ENCODE measurements at regions not wholly inside any gene's neighbourhood (a gene's known extent, or its start where the extent isn't known, plus 50 kb on each side); places are given as distances from the start of the nearest gene placed in this dataset.
A peak's percentile ranks its signal among the peaks of the same experiment; 100 is the strongest.

DNA sequence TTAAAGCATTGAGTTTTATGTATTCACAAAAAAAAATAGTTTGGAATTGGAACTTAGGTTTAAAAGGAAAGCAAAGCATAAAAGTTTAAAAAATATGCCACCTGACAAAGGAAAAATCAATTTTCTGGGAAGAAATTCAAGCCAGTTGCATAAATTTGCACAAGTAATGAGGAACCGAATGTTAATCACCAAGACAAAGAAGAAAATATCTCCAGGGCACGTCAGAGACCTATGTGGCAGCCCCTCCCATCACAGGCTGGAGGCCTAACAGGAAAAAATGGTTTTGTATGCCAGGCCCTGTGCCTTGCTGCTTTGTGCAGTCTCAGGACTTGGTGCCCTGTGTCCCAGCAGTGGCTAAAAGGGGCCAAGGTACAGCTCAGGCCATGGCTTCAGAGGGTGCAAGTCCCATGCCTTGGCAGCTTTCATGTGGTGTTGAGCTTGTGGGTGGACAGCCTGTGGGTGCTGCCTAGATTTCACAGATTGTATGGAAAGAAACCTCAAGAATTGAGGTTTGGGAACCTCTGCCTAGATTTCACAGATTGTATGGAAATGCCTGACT lies 767.2 kb upstream of the SLC10A2 start:
- TF ChIP-seq, protein P1, sequence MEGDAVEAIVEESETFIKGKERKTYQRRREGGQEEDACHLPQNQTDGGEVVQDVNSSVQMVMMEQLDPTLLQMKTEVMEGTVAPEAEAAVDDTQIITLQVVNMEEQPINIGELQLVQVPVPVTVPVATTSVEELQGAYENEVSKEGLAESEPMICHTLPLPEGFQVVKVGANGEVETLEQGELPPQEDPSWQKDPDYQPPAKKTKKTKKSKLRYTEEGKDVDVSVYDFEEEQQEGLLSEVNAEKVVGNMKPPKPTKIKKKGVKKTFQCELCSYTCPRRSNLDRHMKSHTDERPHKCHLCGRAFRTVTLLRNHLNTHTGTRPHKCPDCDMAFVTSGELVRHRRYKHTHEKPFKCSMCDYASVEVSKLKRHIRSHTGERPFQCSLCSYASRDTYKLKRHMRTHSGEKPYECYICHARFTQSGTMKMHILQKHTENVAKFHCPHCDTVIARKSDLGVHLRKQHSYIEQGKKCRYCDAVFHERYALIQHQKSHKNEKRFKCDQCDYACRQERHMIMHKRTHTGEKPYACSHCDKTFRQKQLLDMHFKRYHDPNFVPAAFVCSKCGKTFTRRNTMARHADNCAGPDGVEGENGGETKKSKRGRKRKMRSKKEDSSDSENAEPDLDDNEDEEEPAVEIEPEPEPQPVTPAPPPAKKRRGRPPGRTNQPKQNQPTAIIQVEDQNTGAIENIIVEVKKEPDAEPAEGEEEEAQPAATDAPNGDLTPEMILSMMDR (IDR thresholded peaks at IDR 0.05), result no peak

DNA sequence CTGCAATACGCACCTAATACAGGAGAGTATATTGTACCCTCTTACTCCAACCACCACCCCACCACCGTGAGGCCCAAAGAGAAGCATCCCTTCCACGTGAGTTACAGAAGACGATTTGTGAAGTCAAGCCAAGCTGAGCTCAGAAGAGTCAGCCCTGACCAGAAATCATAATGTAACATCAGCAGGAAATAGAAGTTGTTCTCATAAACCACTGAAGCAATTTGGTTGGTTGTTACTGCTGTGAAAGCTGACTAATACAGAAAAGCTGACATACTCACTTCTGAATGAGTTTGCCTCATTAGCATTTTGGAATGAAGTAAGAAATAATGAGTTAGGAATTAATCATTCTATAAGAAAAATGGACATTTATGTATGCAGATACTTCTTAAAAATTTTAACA lies 749.4 kb upstream of the SLC10A2 start:
- TF ChIP-seq, protein P1 (IDR thresholded peaks at IDR 0.05), result no peak

DNA sequence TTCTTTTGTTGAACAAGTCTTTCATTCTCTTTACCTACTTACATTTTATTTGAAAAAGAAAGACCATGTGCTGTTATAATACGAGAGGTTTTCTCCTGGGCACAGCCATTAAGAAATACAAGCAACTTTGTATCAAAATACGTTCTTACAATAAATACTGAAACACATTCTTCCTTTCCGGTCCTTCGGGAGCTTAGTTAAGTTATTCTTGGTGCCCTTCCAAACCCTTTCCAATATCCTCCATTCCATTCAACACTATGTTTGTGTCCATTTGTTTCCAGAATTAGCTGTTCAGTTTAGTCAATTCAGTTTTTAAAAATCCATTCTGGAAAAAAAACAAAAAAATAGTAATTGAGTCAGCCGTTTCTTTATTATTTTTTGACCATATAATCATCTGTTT lies 746.8 kb upstream of the SLC10A2 start:
- TF ChIP-seq, protein P1 (IDR thresholded peaks at IDR 0.05), result no peak

DNA sequence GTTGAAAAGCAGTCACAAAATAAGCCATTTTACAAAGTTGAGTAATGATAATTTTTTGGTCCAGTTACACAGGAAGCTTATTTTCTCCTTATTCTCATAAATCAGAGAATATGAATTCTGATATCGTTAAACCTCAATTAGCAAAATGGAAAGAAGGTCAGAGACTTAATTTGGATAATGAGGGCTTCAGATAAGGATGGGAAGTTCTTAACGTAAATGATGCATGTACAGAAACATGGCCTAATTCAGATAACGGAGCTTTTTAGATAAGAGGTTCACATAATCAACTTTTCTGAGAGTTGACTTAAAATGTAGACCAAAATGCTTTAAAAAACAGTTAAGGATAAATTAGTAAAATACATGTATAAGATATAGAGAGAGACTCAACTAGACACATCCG lies 746.3 kb upstream of the SLC10A2 start:
- TF ChIP-seq, protein P1 (IDR thresholded peaks at IDR 0.05), result no peak

DNA sequence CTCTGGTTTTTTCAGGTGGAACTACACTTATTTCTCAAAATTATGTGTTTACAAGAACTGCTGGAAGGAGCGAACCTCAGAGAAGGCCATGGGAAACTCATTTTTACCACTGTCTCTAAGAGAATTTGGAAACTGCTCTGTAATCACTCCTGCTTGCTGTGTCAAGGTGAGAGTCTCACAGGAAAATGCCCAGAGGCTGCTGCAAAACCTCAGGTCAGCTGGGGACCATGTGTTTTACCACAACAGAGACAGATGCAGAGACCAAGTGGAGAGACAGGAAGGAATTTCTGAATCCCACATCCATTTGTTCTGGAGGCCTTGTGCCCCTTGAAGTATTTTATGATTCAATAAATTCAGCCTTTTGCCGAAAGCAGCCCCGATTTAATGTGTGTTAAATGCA lies 743.8 kb upstream of the SLC10A2 start:
- TF ChIP-seq, protein P1 (IDR thresholded peaks at IDR 0.05), result no peak

DNA sequence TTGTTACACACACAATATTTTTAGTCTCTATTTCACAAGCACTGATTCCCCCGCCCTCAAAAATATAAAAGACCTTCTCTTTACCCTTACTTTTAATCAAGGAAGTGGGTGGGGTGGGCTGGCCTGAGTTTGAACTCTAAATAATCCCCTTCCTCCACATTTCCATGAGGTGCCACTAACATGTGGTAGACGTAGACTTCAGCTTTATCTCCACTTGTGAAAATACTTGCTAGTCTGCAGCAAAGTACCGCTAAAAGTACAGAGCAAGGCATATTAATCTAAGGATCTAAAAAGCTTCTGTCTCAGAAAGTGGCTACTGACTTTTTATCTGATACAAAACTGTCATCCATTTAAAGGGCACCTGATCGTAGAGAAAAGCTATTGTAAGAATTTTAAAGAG lies 739.6 kb upstream of the SLC10A2 start:
- TF ChIP-seq, protein P1 (IDR thresholded peaks at IDR 0.05), result no peak

DNA sequence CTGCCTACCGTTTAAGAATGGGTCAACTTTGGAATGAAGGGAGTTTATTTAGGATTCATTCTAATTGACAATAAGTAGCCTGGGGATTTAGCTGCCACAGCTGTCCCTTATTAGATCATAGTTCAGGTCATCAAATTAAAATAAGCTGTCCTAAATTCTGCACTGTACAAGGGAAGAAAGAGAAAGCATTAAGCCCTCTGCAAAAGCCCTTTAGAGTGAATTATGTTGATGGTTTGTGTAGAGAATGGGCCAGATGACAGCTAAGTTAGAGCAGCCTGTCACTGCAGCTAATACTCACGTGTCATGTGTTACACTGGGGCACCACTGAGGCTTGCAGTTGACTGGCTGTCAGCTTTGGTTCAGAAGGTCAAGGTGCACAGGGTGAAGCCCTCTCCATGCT lies 737.1 kb upstream of the SLC10A2 start:
- TF ChIP-seq, protein P1 (IDR thresholded peaks at IDR 0.05), result no peak

DNA sequence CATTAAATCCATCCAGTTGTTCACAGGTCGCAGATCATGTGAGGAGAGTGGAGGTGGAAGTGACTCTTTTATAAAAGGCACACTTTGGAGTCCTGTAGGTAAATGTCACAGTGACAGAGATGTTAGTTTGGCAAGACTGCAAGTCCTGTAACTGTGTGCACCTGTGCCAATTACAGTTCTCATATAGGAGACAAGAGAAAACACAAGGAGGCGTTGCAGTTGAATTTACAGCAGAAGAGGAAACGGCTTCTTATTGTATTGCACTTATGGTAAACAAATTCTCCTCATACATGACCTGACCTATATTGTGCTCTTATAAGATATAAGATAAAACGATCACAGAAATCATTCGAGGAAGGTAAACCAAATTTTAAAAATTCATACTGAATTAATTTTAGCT lies 732.8 kb upstream of the SLC10A2 start:
- TF ChIP-seq, protein P1 (IDR thresholded peaks at IDR 0.05), result peak; percentile 33; the same call in 1 of the 2 replicates
